ENCODE measurements at regions not wholly inside any gene's neighbourhood (a gene's known extent, or its start where the extent isn't known, plus 50 kb on each side); places are given as distances from the start of the nearest gene placed in this dataset.

GRCh38 chr22:48323746-48324145 is 1503.9 kb downstream of the BRD1 start:
- TF ChIP-seq CTCF (IDR thresholded peaks at IDR 0.05) (no peak), ZFX (IDR thresholded peaks at IDR 0.05; ENCODE audit: borderline replicate concordance) (no peak)
- H3K27ac ChIP-seq, result no peak overlapping the region

GRCh38 chr22:48322907-48323306 is 1504.8 kb downstream of the BRD1 start:
- no peak overlapping the region for H3K27ac ChIP-seq
- TF ChIP-seq CTCF (IDR thresholded peaks at IDR 0.05) (no peak), ZFX (IDR thresholded peaks at IDR 0.05; ENCODE audit: borderline replicate concordance) (no peak)

GRCh38 chr22:48321986-48322545 is 1505.6 kb downstream of the BRD1 start:
- no peak overlapping the region for H3K27ac ChIP-seq
- no peak for TF ChIP-seq ZFX (IDR thresholded peaks at IDR 0.05; ENCODE audit: borderline replicate concordance)
- no peak for TF ChIP-seq CTCF (IDR thresholded peaks at IDR 0.05)

- H3K27ac ChIP-seq, result no peak overlapping the region
- TF ChIP-seq CTCF (IDR thresholded peaks at IDR 0.05) (no peak), ZFX (IDR thresholded peaks at IDR 0.05; ENCODE audit: borderline replicate concordance) (no peak)
These were observed 1506.8 kb downstream of the BRD1 start for GRCh38 chr22:48320683-48321451.

GRCh38 chr22:48320048-48320682 is 1507.5 kb downstream of the BRD1 start:
- TF ChIP-seq ZFX (IDR thresholded peaks at IDR 0.05; ENCODE audit: borderline replicate concordance) (no peak), CTCF (IDR thresholded peaks at IDR 0.05) (no peak)
- H3K27ac ChIP-seq, result no peak overlapping the region

- TF ChIP-seq CTCF (IDR thresholded peaks at IDR 0.05), result no peak
- TF ChIP-seq ZFX (IDR thresholded peaks at IDR 0.05; ENCODE audit: borderline replicate concordance), result no peak
- H3K27ac ChIP-seq, result no peak overlapping the region
These were observed 1508.2 kb downstream of the BRD1 start for GRCh38 chr22:48319321-48320047.
